Heart left ventricle (tissue), 13 donors: ENCODE measurements at regions not wholly inside any gene's neighbourhood (a gene's known extent, or its start where the extent isn't known, plus 50 kb on each side); places are given as distances from the start of the nearest gene placed in this dataset.

Experiments
- CTCF ChIP-seq, 12 donors: fragments of 200-600 bp; sonication (generic) in 4 of 12; IDR thresholded peaks; one replicate each; pipeline versions ENCODE4 v1.5.0 to v1.8.0; 2018 to 2022; ENCODE audit warnings: antibody characterized with exemption in 12 of 12, mild to moderate bottlenecking in 5 of 12
- POLR2A ChIP-seq, 2 donors: fragments of 450-650 bp; IDR thresholded peaks; one replicate each; pipeline ENCODE4 v1.6.1; 2017; ENCODE audit warnings: antibody characterized with exemption in 2 of 2, mild to moderate bottlenecking in 2 of 2, moderate library complexity in 2 of 2
- donor health status: ischemic (EF 13 %, LVEDD 7.1; RV severe dilation, severe dysfunction).
- donor health status: DM: no; HTN: yes; CAD: no.
- donor health status: DM: no; HTN: no; CAD: no.
- donor health status: ischemic (EF 25% LVEDD 6.9; RV normal size, moderate dysfunction).
- donor health status: ischemic (EF 25% LVEDD 5.7; RV mildly dilated, moderate dysfunction).
- donor health status: ischemic (EF 35%, LVEDD 5.7; RV mildly dilated, moderate dysfunction).
- donor health status: nonischemic (EF 11% LVEDD 7.7; RV severe dilation, severe dysfunction).
- donor health status: DM: yes; HTN: yes; CAD: no.
- donor health status: PGD.
- donor health status: ischemic (EF 29% LVEDD 5.4; RV normal size, mild dysfunction).
- donor health status: nonischemic (EF 23%, LVEDD 6.1; RV moderate dilation, normal function).

- no peak for TF ChIP-seq POLR2A (IDR thresholded peaks at IDR 0.05)
- TF ChIP-seq CTCF (IDR thresholded peaks at IDR 0.05): no peak
Observed at GRCh38 chr19:5205937-5206750, 134.5 kb downstream of the PTPRS start.
